Iris pigment epithelial cell (primary cell): ENCODE measurements at regions not wholly inside any gene's neighbourhood (a gene's known extent, or its start where the extent isn't known, plus 50 kb on each side); places are given as distances from the start of the nearest gene placed in this dataset.
"Not testable (repeated sequence)": the region's sequence is repeated elsewhere in the genome, so short reads cannot be mapped to it uniquely, and the experiment has no call there.

ENCODE experiments used
- DNase-seq: peaks from one replicate; pipeline ENCODE4 v3.0.0-alpha.2; 2011; ENCODE audit warnings: low read depth

DNA sequence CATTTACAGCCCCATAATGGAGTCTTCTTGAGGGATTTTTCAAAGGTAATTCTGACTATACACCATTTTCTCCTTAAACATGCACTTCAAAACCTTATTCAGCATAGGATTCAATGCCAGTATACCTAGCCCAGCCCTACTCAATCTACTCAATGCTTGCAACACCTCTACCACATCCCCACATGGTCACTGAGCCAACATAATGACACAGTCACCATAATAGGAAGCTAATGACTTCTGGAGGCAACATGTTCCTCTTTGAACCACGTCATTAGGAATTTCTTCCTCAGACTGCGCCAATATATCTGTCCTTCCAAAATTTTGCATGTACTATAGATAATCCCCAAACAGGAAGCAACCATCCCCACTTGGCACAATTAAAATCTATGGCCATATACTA, 153.9 kb upstream of the SETMAR start:
- no peak for DNase-seq

DNA sequence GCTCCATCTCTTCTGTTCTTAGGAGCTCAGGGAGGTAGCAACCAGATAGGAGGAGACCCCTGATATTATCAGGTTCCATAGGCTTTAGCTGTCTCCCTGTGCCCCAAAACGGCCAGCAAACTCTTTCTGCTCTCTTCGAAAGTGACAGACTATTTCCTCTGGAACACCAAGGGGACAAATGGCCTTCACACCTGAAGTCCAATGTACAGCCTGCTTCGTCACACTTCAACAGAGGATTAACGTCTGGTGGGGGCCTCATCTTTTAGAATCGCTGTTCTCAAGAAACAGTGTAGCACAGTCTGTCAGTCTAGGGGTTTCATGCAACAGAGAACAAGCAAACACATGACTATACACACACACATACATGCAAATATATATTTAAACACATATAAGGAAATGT, 152.4 kb upstream of the SETMAR start:
- no peak for DNase-seq

DNA sequence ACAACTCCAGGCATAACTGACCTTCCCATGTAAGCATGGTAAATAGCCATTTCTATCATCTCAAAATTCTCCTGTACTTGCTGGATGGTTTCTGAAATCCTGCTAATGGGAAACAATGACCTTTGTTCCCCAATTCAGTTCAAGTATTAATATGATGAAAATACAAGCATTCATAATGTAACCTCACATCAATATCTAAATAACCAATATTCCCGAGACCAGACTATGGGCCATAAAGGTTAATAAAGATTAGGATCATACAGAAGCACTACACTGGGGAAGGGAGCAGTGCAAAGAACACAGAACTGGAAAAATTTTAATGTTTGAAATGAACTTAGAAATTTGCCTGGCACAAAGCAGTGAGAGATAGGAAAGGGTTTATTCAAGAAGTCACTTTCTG, 151.3 kb upstream of the SETMAR start:
- no peak for DNase-seq

DNA sequence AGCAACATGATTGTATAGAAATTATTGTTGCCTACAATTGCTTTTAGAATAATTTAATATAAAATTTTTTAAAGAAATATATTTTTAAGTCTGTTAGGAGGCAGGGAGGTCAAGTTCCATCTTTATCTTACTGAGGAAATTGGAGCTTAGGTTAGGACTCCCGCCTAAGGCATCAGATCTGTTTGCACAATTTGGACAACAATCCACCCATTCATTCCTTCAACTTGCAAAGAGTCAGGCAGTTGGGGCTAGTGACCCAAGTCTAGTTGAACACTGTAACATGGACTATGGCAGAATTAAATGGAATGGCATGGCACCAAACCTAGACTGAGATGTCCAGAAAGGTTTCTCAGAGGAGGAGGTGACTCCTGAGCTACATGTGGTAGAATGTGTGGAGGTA, 149.4 kb upstream of the SETMAR start:
- no peak for DNase-seq

DNA sequence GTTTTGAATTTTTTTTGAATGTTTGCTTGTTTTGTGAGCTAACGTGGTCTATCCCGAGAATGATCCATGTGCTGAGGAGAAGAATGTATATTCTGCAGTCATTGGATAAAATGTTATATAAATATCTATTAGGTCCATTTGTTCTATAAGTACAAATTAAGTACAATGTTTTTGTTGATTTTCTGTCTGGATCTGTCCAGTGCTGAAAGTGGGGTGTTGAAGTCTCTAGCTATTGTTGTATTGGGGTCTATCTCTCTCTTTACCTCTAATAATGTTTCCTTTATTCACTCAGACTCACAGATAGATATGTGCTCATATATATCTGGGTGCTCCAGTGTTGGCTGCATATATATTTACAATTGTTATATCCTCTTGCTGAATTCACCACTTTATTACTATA, 144.8 kb upstream of the SETMAR start:
- DNase-seq: no peak

DNA sequence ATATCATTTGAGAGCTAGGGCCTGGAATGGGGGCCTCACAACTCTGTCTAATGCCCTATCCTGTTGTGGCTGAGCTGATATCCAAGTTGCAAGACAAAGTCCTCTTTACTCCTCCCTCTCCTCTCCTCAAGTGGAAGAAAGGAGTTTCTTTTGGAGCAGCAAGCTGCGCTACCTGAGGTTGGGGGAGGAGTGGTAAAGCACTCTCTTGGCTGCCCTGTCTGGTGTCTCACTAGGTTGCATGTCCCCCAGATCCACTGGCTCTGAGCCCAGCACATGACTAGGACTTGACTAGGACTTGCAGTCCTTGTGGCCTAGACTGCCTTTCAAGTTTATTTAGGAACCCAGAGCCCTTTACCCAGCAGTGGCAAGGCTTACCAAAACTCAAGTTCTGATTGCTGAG, 141.1 kb upstream of the SETMAR start:
- DNase-seq: no peak

DNA sequence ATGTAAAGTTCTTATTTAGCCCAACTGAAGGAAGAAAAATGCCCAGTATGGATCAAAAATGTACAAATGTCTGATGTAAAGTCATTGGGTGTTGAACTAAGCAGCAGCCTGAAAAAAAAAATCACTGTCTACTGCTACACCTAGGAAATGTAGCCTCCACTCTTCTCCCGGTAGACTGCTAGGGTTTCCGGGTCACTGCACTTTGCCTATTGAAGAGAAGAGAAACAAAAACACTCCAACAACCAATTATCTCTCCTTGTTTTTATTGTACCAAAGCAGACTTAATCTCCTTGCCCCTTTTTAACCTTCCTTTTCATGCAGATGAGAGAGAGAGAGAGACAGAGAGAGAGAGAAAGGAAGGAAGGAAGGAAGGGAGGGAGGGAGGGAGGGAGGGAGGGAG, 140.2 kb upstream of the SETMAR start:
- no peak for DNase-seq

DNA sequence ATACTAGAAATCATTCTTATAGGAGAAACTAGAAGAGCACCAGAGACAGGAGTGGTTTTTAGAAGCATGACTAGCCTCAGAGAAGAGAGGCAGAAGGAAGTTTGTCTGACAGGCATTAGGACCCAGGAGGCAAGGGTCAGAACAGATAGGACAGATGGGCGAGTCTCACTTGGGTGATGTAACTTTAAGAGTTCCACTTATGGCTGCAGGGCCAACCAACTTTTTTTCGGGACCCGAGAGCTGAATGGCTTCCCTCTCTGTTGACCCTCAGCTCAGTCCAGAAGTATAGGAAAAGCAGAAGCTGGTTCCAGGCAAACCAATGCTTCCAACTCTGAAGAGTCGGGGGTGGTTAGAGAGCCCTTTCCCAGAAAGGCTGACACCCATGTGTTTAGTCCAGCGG, 136.6 kb upstream of the SETMAR start:
- DNase-seq: no peak

DNA sequence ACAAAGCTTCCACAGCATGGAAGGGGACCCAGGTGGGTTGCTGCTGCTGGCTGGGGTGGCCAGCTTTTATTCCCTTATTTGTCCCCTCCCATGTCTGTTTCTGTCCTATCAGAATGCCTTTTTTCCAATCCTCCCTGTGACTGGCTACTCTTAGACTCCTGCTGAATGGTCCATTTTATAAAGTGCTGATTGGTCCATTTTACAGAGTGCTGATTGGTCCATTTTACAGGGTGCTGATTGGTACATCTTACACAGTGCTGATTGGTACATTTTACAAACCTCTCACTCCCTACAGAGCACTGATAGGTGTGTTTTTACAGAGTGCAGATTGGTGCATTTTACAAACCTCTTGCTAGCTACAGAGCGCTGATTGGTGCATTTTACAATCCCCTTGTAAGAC, 135.9 kb upstream of the SETMAR start:
- DNase-seq: not testable (repeated sequence)

DNA sequence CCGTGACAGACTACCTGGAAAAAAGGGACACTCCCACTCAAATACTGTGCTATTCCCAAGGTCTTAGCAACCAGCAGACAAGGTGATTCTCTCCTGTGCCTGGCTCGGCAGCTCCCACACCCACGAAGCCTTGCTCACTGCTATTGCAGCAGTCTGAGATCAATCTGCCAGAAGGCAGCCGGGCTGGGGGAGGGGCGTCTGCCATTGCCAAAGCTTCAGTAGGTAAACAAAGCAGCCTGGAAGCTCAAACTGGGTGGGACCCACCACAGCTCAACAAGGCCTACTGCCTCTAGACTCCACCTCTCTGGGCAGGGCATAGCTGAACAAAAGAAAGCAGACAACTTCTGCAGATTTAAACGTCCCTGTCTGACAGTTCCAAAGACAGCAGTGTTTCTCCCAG, 128.4 kb upstream of the SETMAR start:
- no peak for DNase-seq

DNA sequence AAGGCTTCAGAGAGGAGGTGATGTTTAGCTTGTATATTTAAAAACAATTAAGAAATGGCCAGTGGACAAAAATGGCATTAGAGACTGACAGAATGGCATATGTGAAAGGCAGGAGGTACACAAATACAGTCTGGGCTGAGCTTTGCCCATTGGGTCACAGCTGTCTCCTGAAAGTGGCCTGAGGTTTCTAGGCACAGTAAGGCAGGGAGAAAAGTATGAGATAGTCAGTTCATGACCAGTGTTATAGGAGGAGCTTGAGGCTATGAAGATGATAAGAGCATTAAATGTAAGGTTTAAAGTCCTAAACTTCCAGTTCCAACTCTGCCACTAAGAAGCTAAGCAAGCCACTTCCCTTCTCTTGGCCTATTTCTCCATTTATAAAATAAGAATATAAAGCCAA, 111.2 kb upstream of the SETMAR start:
- DNase-seq: no peak

DNA sequence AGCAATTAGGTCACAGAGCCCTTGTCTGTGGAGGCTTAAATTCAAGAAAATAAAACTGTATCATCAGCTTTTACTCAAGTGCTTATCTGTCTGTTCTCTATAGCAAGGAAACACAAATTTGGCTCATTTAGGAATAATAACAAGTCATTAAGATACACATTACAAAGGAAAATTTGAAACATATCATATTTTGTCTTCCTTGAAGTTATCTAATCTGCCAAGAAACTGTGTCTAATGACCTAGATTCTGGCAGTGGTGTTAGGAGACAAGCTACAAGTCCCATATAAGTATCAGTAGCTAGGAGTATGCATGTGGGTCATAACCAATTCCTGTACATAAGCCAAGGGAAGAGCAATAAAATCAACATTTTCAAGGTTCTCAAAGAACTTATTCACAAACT, 108.2 kb upstream of the SETMAR start:
- no peak for DNase-seq

DNA sequence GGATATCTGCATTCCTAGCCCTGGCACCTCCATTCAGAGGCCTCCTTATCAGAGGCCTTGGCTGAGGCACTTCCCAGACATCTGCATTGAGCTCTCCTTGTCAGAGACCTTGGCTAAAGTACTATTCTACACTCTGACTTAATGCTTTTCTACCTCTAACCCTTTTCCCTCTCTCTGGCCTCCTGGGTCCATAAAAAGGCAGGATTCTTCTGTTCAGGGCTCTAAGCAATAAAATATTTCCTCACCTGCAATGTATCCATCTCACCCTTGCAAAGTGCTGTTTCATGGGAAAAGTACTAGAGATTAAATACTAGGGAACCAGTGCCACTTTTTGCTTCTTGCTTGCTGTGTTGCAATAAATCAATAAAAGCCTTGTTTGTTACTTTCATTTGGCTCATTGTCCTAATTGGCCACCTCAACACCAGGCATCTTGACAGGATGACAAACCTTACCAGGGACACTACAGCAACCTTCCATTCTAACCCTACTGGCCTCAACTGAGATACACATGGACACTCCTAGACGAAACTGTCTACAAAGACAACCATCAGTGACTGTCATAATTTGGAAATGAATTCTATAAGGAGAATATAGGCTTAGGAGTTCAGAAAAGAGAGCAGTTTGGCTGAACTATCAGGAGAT, 106.5 kb upstream of the SETMAR start:
- no peak for DNase-seq

DNA sequence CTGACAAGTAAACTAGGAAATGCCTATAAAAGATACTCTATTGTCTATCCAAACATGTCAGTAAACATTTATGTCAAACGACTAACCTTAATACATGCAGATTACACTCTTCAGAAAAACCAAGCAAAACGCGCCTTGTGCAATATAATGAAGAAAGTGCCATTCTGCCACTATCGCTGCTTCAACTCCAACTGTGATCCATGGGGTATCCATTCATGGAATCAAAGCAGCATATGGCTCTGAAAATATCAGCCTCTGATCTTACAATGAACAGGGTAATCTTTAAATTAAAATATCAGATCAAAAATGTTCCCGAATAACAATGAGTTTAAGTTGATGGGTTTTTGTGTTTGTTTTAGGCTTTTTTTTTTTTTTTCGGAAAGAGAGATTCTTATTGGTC, 105.5 kb upstream of the SETMAR start:
- no peak for DNase-seq

DNA sequence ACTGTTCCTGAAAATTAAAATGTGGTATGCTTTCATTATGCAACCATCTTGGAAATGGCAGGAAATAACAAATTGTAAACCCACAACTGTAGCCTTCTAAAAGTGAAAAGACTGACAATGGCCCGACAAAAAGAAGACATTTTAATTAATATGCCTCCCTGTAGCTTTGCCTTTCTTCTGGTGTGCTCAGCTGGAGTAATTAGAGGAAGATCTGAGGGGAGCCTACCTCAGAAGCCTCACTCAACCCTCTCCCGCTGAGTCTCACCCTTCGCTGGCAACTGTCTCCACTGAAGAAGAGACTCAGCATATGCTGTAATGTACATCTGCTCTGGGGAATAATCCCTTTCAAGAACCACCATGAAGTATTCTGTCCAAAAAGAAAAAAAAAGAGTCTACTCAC, 104.7 kb upstream of the SETMAR start:
- no peak for DNase-seq

DNA sequence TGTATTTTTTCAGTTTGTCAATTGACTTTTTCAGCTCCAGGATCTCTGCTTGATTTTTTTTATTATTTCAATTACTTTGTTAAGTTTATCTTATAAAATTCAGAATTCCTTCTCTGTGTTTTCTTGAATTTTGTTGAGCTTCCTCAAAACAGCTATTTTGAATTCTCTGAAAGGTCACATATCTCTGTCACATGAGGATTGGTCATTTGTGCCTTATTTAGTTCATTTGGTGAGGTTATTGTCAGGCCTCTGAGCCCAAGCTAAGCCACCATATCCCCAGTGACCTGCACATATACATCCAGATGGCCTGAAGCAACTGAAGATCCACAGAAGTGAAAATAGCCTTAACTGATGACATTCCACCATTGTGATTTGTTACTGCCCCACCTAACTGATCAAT, 98.4 kb upstream of the SETMAR start:
- DNase-seq: not testable (repeated sequence)

DNA sequence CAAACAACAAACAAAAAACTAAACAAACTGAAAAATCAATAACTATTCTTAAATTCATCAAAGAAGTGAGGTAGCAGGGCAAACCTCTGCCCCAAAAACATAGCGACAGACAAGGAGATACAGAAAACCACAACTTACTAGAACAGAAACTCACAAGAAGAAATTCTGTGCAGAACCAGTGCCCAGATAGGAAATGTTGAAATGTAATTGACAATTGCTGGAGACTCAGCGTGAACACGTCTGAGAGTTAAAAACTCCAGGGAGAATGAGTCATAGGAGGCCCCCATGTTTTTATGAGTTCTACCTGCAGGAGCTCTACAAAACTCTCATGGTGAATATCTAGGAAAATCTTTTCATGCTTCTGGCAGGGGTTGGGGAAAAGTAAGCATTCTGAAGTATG, 95.5 kb upstream of the SETMAR start:
- no peak for DNase-seq

DNA sequence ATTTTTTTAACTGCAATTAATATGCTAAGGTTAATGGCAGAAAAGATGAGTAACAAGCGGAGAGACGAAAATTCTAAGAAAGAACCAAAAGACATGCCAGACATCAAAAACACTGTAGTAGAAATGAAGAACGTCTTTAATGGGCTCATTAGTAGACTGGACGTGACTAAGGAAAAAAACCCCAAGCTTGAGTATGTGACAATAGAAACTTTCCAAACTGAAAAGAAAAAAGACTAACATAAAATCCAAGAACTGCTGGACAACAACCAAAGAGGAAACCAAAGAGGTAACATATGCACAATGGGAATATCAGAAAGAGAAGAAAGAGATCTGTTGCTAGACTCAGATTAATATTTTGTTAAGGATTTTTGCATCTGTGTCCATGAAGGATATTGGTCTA, 94.6 kb upstream of the SETMAR start:
- no peak for DNase-seq

DNA sequence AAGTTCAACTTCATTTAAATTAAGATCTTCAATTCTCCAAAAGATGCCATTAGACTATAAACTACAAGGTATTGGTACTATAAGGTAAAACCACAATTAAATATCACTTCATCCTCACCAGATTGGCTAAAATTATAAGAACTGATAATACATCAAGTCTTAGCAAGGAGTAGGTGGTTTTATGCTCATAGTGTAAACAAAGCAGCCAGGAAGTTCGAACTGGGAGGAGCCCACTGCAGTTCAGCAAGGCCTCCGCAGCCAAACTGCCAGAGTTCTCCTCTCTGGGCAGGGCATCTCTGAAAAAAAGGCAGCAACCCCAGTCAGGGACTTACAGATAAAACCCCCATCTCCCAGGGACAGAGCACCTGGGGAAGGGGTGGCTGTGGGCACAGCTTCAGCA, 91.6 kb upstream of the SETMAR start:
- DNase-seq: no peak

DNA sequence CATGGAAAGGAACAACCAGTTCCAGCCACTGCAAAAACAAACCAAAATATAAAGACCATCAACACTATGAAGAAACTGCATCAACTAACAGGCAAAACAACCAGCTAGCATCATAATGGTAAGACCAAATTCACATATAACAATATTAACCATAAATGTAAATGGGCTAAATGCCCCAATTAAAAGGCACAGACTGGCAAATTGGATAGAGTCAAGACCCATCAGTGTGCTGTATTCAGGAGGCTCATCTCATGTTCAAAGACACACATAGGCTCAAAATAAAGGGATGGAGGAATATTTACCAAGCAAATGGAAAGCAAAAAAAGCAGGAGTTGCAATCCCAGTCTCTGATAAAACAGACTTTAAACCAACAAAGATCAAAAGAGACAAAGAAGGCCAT, 89.7 kb upstream of the SETMAR start:
- not testable (repeated sequence) for DNase-seq

DNA sequence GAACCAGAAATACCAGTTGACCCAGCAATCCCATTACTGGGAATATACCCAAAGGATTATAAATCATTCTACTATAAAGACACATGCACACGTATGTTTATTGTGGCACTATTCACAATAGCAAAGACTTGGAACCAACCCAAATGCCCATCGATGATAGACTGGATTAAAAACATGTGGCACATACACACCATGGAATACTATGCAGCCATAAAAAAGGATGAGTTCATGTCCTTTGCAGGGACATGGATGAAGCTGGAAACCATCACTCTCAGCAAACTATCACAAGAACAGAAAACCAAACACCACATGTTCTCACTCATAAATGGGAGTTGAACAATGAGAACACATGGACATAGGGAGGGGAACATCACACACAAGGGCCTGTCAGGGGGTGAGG, 86.2 kb upstream of the SETMAR start:
- DNase-seq: not testable (repeated sequence)

DNA sequence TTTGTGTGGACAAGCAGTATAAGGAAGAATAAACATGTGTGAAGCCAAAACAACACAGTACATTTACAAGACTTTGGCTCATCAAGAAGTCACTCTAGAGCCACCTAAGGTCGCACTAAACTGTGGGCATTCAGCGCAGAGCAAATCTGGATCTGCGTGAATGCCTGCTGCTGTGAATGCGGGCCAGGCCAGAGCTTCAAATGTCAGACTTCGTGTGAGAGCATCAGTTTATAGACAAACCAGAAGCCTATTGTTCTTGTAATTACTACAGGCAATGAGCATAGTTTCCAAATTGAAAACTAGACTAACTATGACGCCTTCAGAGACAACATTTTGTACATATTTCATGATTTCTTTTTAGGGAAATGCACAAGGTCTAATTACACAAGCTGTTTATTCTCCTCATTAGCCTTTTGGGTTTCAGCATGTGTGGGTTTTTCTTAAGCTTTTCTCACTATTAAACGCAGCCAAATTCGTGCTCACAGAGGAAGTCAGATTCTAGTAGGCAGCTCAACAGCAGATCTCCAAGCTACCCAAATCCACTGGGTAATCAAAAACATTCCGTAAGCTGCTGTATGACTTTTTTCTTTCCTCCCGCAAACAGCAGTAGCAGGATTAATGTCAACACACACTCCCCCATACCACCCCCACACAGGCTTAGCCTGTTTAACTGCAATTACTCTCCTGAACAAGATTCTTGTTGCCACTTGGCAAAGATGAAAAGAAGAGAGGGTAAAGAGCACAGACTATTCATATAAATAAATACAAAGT, 84.5 kb upstream of the SETMAR start:
- DNase-seq: no peak

DNA sequence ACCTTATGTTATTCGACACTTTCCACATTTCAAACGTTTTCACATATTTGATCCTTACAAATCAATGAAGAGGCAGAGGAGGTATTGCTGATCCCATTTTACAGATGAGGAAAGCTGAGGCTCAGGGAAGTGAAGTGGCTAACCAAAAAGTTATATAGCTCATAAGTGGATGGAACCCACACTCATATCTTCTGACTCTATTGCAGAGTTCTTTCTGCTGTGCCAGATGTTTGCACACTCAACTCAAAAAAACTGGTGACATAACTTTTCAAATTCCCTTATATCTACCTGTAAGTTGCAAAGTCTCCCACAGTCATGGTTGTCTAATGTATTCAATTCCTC, 84.0 kb upstream of the SETMAR start:
- no peak for DNase-seq

DNA sequence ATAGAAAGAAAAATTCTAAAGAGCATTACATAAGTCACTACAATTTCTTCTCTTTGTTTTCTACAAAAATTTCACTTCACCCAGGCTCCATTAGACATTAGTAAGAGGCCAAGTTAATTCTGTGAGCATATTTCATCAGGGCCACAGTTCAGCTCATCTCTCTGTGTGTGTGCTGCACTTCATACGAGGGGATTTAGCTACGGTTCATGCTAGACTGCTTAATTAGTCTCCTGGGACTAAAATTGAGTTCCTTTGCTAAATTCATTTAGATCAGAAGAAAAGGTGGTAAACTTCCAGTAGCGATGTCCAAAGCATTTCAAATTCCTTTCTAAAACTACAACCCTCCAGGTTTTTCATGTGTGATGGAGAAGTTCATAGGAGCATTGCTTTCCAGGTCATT, 83.1 kb upstream of the SETMAR start:
- DNase-seq: no peak
